ENCODE measurements at regions not wholly inside any gene's neighbourhood (a gene's known extent, or its start where the extent isn't known, plus 50 kb on each side); places are given as distances from the start of the nearest gene placed in this dataset.

DNA sequence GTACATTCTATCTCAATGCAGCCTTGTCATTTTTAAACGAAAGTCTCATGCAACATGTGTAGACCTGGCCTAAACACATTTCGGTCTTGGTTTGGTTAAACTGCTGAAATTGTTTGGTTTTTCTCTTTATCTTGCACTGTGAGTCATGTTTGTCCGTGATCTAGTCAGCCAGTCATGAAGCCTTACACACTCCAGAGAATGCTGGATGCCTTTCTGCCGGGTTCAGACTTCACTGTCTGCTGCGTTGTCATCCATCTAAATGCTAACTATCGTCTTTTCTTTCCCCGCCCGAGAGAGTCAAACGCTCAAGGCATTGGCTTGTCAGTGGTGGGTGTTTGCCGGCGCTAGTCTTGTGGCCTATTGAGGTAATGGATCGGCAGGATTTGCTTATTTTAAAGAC, 1194.6 kb upstream of the WWC1 start:
- no peak overlapping the region for H3K4me2 ChIP-seq (ENCODE audit: low read depth, low read length, poor library complexity, severe bottlenecking)
- no peaks in the 10 kb centered on the region for H3F3A ChIP-seq (ENCODE audit: insufficient read depth)
- H3K4me3 ChIP-seq (ENCODE audit: insufficient read depth, low read length, poor library complexity, severe bottlenecking): no peak overlapping the region
- no peaks in the 10 kb centered on the region for H3K36me3 ChIP-seq (ENCODE audit: low read length)
- no peaks in the 10 kb centered on the region for H3K79me2 ChIP-seq (ENCODE audit: insufficient read depth, low read length)
- no peak overlapping the region for H3K27ac ChIP-seq (ENCODE audit: low read depth, low read length)
- H4K20me1 ChIP-seq (ENCODE audit: low read depth, low read length): no peaks in the 10 kb centered on the region
- no peak overlapping the region for H3K9ac ChIP-seq (ENCODE audit: low read length)
- no peaks in the 10 kb centered on the region for H3K9me3 ChIP-seq (ENCODE audit: insufficient read depth, low read length)
- H3K27me3 ChIP-seq (ENCODE audit: low read length): no peaks in the 10 kb centered on the region
- TF ChIP-seq, protein P1, sequence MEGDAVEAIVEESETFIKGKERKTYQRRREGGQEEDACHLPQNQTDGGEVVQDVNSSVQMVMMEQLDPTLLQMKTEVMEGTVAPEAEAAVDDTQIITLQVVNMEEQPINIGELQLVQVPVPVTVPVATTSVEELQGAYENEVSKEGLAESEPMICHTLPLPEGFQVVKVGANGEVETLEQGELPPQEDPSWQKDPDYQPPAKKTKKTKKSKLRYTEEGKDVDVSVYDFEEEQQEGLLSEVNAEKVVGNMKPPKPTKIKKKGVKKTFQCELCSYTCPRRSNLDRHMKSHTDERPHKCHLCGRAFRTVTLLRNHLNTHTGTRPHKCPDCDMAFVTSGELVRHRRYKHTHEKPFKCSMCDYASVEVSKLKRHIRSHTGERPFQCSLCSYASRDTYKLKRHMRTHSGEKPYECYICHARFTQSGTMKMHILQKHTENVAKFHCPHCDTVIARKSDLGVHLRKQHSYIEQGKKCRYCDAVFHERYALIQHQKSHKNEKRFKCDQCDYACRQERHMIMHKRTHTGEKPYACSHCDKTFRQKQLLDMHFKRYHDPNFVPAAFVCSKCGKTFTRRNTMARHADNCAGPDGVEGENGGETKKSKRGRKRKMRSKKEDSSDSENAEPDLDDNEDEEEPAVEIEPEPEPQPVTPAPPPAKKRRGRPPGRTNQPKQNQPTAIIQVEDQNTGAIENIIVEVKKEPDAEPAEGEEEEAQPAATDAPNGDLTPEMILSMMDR (IDR thresholded peaks at IDR 0.05; ENCODE audit: insufficient read depth, low read length, poor library complexity, severe bottlenecking): no peak
- TF ChIP-seq EZH2phosphoT487 (conservative IDR thresholded peaks at IDR 0.05; ENCODE audit: low read length): no peak
- H3K9me2 ChIP-seq (replicated peaks; ENCODE audit: insufficient read depth, low read length): no peaks in the 10 kb centered on the region
- no peak overlapping the region for H2AFZ ChIP-seq (ENCODE audit: low read depth, low read length, severe bottlenecking)

DNA sequence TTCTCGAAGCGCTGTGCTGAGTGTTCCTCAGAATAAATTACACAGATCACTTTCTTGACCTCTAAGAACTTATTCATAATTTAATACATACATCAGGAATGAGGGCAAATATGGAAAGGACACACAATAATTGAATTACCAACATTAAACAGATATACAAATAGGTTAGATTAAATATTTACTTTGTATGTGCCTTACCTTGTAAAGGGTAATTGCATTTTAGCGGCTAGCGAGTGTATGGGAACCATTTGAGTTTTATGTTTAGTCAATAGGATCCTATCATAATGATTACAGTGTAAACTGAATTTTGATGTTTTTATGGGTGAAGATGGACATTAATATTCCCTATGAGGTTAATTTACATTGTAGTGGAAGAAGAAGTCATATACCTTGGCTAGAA, 1187.1 kb upstream of the WWC1 start:
- H3F3A ChIP-seq (ENCODE audit: insufficient read depth): no peaks in the 10 kb centered on the region
- no peak overlapping the region for H3K9ac ChIP-seq (ENCODE audit: low read length)
- no peaks in the 10 kb centered on the region for H4K20me1 ChIP-seq (ENCODE audit: low read depth, low read length)
- H3K9me2 ChIP-seq (replicated peaks; ENCODE audit: insufficient read depth, low read length): no peaks in the 10 kb centered on the region
- no peaks in the 10 kb centered on the region for H3K9me3 ChIP-seq (ENCODE audit: insufficient read depth, low read length)
- H3K79me2 ChIP-seq (ENCODE audit: insufficient read depth, low read length): no peaks in the 10 kb centered on the region
- H3K27ac ChIP-seq (ENCODE audit: low read depth, low read length): no peak overlapping the region
- no peaks in the 10 kb centered on the region for H3K36me3 ChIP-seq (ENCODE audit: low read length)
- H3K4me2 ChIP-seq (ENCODE audit: low read depth, low read length, poor library complexity, severe bottlenecking): no peak overlapping the region
- TF ChIP-seq, protein P1 (IDR thresholded peaks at IDR 0.05; ENCODE audit: insufficient read depth, low read length, poor library complexity, severe bottlenecking): no peak
- no peak for TF ChIP-seq EZH2phosphoT487 (conservative IDR thresholded peaks at IDR 0.05; ENCODE audit: low read length)
- H2AFZ ChIP-seq (ENCODE audit: low read depth, low read length, severe bottlenecking): no peak overlapping the region
- no peaks in the 10 kb centered on the region for H3K27me3 ChIP-seq (ENCODE audit: low read length)
- H3K4me3 ChIP-seq (ENCODE audit: insufficient read depth, low read length, poor library complexity, severe bottlenecking): no peak overlapping the region

DNA sequence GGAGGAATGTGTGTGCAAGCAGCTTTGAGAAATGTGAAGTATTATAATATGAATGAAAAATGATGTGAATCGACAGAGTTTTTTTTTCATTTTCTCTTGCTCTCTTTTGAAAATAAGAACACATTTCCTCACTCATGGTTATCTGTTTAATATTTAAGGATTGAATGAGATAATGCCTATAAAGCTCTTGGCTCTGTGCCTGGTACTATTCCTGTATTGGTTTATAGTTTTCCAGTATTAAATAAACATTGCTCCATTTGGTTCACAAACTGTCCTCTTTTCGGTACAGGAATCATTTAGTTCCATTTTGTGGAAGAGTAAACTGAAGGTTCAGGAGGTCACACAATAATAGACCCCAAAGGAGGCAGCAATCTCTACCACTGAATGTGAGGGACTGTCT, 1185.5 kb upstream of the WWC1 start:
- no peak overlapping the region for H2AFZ ChIP-seq (ENCODE audit: low read depth, low read length, severe bottlenecking)
- H3K9ac ChIP-seq (ENCODE audit: low read length): no peak overlapping the region
- TF ChIP-seq EZH2phosphoT487 (conservative IDR thresholded peaks at IDR 0.05; ENCODE audit: low read length): no peak
- TF ChIP-seq, protein P1 (IDR thresholded peaks at IDR 0.05; ENCODE audit: insufficient read depth, low read length, poor library complexity, severe bottlenecking): no peak
- no peaks in the 10 kb centered on the region for H3K27me3 ChIP-seq (ENCODE audit: low read length)
- no peak overlapping the region for H3K4me3 ChIP-seq (ENCODE audit: insufficient read depth, low read length, poor library complexity, severe bottlenecking)
- no peaks in the 10 kb centered on the region for H4K20me1 ChIP-seq (ENCODE audit: low read depth, low read length)
- no peak overlapping the region for H3K4me2 ChIP-seq (ENCODE audit: low read depth, low read length, poor library complexity, severe bottlenecking)
- H3K27ac ChIP-seq (ENCODE audit: low read depth, low read length): no peak overlapping the region
- H3K36me3 ChIP-seq (ENCODE audit: low read length): no peaks in the 10 kb centered on the region
- no peaks in the 10 kb centered on the region for H3F3A ChIP-seq (ENCODE audit: insufficient read depth)
- H3K9me3 ChIP-seq (ENCODE audit: insufficient read depth, low read length): no peaks in the 10 kb centered on the region
- no peaks in the 10 kb centered on the region for H3K9me2 ChIP-seq (replicated peaks; ENCODE audit: insufficient read depth, low read length)
- no peaks in the 10 kb centered on the region for H3K79me2 ChIP-seq (ENCODE audit: insufficient read depth, low read length)

Data from SU-DHL-6 (cell line).